Testis (tissue), 2 donors: ENCODE measurements at regions not wholly inside any gene's neighbourhood (a gene's known extent, or its start where the extent isn't known, plus 50 kb on each side); places are given as distances from the start of the nearest gene placed in this dataset.

Experiments
- POLR2A ChIP-seq: fragments of 450-650 bp; IDR thresholded peaks from one replicate; pipeline ENCODE4 v1.6.1; 2017; ENCODE audit warnings: antibody characterized with exemption, mild to moderate bottlenecking, moderate library complexity
- TF ChIP-seq, protein P1 (sequence below), 3 experiments: fragments of 450-650 bp in 2 of 3; fragments of 200-600 bp in 1 of 3; sonication (generic) in 1 of 3; IDR thresholded peaks; one replicate each; pipeline ENCODE4 v1.5.1; 2016 to 2019; ENCODE audit warnings: antibody characterized with exemption in 3 of 3, mild to moderate bottlenecking in 2 of 3, moderate library complexity in 1 of 3

DNA sequence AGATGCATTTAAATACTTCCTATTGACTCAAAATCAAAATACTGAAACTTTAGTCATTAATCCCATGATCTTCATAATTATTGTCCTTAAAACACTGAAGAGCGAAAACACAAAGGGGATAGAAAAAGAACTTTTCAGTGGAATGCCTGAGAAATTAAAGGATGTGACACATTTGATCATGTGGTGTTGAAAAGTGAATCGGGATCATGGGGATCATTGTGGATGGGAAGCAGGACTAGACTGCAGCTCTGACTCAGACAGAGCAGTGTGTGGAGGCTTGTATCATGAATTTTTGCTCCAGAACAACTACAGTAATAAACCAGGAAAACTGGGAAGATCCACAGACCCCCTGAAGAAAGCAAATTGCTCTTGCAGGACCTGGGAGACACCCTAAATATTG lies 161.1 kb upstream of the CXADR start:
- TF ChIP-seq, protein P1, sequence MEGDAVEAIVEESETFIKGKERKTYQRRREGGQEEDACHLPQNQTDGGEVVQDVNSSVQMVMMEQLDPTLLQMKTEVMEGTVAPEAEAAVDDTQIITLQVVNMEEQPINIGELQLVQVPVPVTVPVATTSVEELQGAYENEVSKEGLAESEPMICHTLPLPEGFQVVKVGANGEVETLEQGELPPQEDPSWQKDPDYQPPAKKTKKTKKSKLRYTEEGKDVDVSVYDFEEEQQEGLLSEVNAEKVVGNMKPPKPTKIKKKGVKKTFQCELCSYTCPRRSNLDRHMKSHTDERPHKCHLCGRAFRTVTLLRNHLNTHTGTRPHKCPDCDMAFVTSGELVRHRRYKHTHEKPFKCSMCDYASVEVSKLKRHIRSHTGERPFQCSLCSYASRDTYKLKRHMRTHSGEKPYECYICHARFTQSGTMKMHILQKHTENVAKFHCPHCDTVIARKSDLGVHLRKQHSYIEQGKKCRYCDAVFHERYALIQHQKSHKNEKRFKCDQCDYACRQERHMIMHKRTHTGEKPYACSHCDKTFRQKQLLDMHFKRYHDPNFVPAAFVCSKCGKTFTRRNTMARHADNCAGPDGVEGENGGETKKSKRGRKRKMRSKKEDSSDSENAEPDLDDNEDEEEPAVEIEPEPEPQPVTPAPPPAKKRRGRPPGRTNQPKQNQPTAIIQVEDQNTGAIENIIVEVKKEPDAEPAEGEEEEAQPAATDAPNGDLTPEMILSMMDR (IDR thresholded peaks at IDR 0.05) = no peak
- TF ChIP-seq POLR2A = no peak
